AG09309 (cell line): ENCODE measurements at regions not wholly inside any gene's neighbourhood (a gene's known extent, or its start where the extent isn't known, plus 50 kb on each side); places are given as distances from the start of the nearest gene placed in this dataset.

Experiments used
- DNase-seq: peaks from one replicate; pipeline ENCODE4 v3.0.0-alpha.2; 2010; ENCODE audit warnings: low read depth
- H3K4me3 ChIP-seq: 2 replicates; pipeline ENCODE4 v1.5.1; 2011; ENCODE audit warnings: mild to moderate bottlenecking, low read depth, low read length, moderate library complexity; ENCODE audit not compliant: control insufficient read depth
- CTCF ChIP-seq: IDR thresholded peaks from 2 replicates; pipeline ENCODE4 v1.5.1; 2011; ENCODE audit warnings: mild to moderate bottlenecking, low read depth, low read length, inconsistent platforms; ENCODE audit not compliant: insufficient read depth, control insufficient read depth; ENCODE audit errors: missing control alignments

- no peak for DNase-seq
- TF ChIP-seq CTCF, result no peak
- H3K4me3 ChIP-seq, result no peak overlapping the region
These were observed 251.5 kb upstream of the DCN start for GRCh38 chr12:91434081-91434480.

GRCh38 chr12:91432755-91433154 lies 250.1 kb upstream of the DCN start:
- no peak for DNase-seq
- H3K4me3 ChIP-seq, result no peak overlapping the region
- TF ChIP-seq CTCF, result no peak

- no peak for DNase-seq
- TF ChIP-seq CTCF, result no peak
- no peak overlapping the region for H3K4me3 ChIP-seq
These were observed 249.5 kb upstream of the DCN start for GRCh38 chr12:91432089-91432488.

GRCh38 chr12:91424506-91424905 lies 241.9 kb upstream of the DCN start:
- DNase-seq, result no peak
- no peak for TF ChIP-seq CTCF
- H3K4me3 ChIP-seq, result no peak overlapping the region

GRCh38 chr12:91423693-91424050 lies 241.1 kb upstream of the DCN start:
- TF ChIP-seq CTCF, result no peak
- H3K4me3 ChIP-seq, result no peak overlapping the region
- no peak for DNase-seq

- no peak for TF ChIP-seq CTCF
- DNase-seq, result no peak
- H3K4me3 ChIP-seq, result no peak overlapping the region
These were observed 240.4 kb upstream of the DCN start for GRCh38 chr12:91422811-91423692.

GRCh38 chr12:91422127-91422526 lies 239.5 kb upstream of the DCN start:
- DNase-seq, result no peak
- no peak for TF ChIP-seq CTCF
- H3K4me3 ChIP-seq, result no peak overlapping the region
